HepG2 (cell line): ENCODE measurements at regions not wholly inside any gene's neighbourhood (a gene's known extent, or its start where the extent isn't known, plus 50 kb on each side); places are given as distances from the start of the nearest gene placed in this dataset.

Source experiments
- EZH2 ChIP-seq: conservative IDR thresholded peaks from 2 replicates; pipeline ENCODE4 v1.6.1; 2012; ENCODE audit warnings: mild to moderate bottlenecking, low read depth, low read length, moderate library complexity
- POLR2A ChIP-seq, 2 experiments: IDR thresholded peaks; 2 replicates each; pipeline ENCODE4 v1.6.1; 2011; ENCODE audit warnings: low read depth in 2 of 2, low read length in 2 of 2, mild to moderate bottlenecking in 1 of 2, moderate library complexity in 1 of 2; ENCODE audit not compliant: insufficient read depth in 1 of 2
- POLR2AphosphoS5 ChIP-seq: IDR thresholded peaks from 2 replicates; pipeline ENCODE4 v1.6.1; 2012; ENCODE audit warnings: low read depth, low read length
- TCF7 ChIP-seq: sonication (generic); IDR thresholded peaks from 2 replicates; pipeline ENCODE4 v1.6.1; 2016; ENCODE audit warnings: antibody characterized with exemption, low read depth
- TGIF2 ChIP-seq: IDR thresholded peaks from 2 replicates; pipeline ENCODE4 v1.6.1; 2016; ENCODE audit warnings: control low read depth, missing compliant biosample characterization
- ZBTB33 ChIP-seq: sonication (generic); formaldehyde crosslinking; IDR thresholded peaks from 2 replicates; pipeline ENCODE4 v1.4.0; 2020; ENCODE audit warnings: missing genetic modification reagents
- ZNF407 ChIP-seq: sonication (generic); formaldehyde crosslinking; IDR thresholded peaks from one replicate; pipeline ENCODE4 v1.5.1; 2020; ENCODE audit warnings: mild to moderate bottlenecking, missing genetic modification reagents; ENCODE audit errors: not compliant biosample characterization
- ZNF572 ChIP-seq: sonication (generic); formaldehyde crosslinking; IDR thresholded peaks from 2 replicates; pipeline ENCODE4 v1.5.1; 2020; ENCODE audit warnings: mild to moderate bottlenecking, missing genetic modification reagents
- ZNF670 ChIP-seq: sonication (generic); formaldehyde crosslinking; IDR thresholded peaks from 2 replicates; pipeline ENCODE4 v1.8.0; 2022; ENCODE audit warnings: mild to moderate bottlenecking, missing genetic modification reagents, borderline replicate concordance
- TF ChIP-seq, protein P1 (sequence below): sonication (generic); formaldehyde crosslinking; IDR thresholded peaks from 2 replicates; pipeline ENCODE4 v1.5.0; 2020; ENCODE audit warnings: mild to moderate bottlenecking, missing genetic modification reagents, moderate library complexity
- TF ChIP-seq, protein P2 (sequence below): sonication (generic); formaldehyde crosslinking; IDR thresholded peaks from 2 replicates; pipeline ENCODE4 v1.4.0; 2020; ENCODE audit warnings: missing genetic modification reagents

- TF ChIP-seq POLR2AphosphoS5 (no peak), ZNF407 (no peak), ZBTB33 (no peak), POLR2A (IDR thresholded peaks at IDR 0.05; ENCODE audit: insufficient read depth in 1 of 2, low read depth in 2 of 2, low read length in 2 of 2) (no peak), EZH2 (no peak), TGIF2 (CRISPR knock-in tag) (no peak), TCF7 (no peak), ZNF572 (CRISPR knock-in tag) (no peak), ZNF670 (CRISPR knock-in tag) (no peak)
- TF ChIP-seq, protein P1, sequence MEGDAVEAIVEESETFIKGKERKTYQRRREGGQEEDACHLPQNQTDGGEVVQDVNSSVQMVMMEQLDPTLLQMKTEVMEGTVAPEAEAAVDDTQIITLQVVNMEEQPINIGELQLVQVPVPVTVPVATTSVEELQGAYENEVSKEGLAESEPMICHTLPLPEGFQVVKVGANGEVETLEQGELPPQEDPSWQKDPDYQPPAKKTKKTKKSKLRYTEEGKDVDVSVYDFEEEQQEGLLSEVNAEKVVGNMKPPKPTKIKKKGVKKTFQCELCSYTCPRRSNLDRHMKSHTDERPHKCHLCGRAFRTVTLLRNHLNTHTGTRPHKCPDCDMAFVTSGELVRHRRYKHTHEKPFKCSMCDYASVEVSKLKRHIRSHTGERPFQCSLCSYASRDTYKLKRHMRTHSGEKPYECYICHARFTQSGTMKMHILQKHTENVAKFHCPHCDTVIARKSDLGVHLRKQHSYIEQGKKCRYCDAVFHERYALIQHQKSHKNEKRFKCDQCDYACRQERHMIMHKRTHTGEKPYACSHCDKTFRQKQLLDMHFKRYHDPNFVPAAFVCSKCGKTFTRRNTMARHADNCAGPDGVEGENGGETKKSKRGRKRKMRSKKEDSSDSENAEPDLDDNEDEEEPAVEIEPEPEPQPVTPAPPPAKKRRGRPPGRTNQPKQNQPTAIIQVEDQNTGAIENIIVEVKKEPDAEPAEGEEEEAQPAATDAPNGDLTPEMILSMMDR (CRISPR knock-in tag): no peak
- TF ChIP-seq, protein P2, sequence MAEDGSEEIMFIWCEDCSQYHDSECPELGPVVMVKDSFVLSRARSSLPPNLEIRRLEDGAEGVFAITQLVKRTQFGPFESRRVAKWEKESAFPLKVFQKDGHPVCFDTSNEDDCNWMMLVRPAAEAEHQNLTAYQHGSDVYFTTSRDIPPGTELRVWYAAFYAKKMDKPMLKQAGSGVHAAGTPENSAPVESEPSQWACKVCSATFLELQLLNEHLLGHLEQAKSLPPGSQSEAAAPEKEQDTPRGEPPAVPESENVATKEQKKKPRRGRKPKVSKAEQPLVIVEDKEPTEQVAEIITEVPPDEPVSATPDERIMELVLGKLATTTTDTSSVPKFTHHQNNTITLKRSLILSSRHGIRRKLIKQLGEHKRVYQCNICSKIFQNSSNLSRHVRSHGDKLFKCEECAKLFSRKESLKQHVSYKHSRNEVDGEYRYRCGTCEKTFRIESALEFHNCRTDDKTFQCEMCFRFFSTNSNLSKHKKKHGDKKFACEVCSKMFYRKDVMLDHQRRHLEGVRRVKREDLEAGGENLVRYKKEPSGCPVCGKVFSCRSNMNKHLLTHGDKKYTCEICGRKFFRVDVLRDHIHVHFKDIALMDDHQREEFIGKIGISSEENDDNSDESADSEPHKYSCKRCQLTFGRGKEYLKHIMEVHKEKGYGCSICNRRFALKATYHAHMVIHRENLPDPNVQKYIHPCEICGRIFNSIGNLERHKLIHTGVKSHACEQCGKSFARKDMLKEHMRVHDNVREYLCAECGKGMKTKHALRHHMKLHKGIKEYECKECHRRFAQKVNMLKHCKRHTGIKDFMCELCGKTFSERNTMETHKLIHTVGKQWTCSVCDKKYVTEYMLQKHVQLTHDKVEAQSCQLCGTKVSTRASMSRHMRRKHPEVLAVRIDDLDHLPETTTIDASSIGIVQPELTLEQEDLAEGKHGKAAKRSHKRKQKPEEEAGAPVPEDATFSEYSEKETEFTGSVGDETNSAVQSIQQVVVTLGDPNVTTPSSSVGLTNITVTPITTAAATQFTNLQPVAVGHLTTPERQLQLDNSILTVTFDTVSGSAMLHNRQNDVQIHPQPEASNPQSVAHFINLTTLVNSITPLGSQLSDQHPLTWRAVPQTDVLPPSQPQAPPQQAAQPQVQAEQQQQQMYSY: no peak
Observed at GRCh38 chr11:19405966-19406365, 165.2 kb upstream of the E2F8 start.
